Mucosa of rectum (tissue), 2 donors: ENCODE measurements at regions not wholly inside any gene's neighbourhood (a gene's known extent, or its start where the extent isn't known, plus 50 kb on each side); places are given as distances from the start of the nearest gene placed in this dataset.

Source experiments
- H3K27ac ChIP-seq, 2 donors: one replicate each; pipeline ENCODE4 v1.7.0; 2013; ENCODE audit warnings: inconsistent platforms in 2 of 2, low read depth in 2 of 2, low read length in 2 of 2
- H3K27me3 ChIP-seq, 2 donors: one replicate each; pipeline ENCODE4 v1.7.0; 2013; ENCODE audit warnings: low read length in 2 of 2; ENCODE audit not compliant: control insufficient read depth in 2 of 2, insufficient read depth in 2 of 2
- H3K36me3 ChIP-seq, 2 donors: one replicate each; pipeline ENCODE4 v1.7.0; 2013; ENCODE audit warnings: low read length in 2 of 2; ENCODE audit not compliant: control insufficient read depth in 2 of 2, insufficient read depth in 2 of 2
- H3K4me1 ChIP-seq, 2 donors: one replicate each; pipeline ENCODE4 v1.7.0; 2013; ENCODE audit warnings: low read length in 2 of 2, mild to moderate bottlenecking in 1 of 2; ENCODE audit not compliant: control insufficient read depth in 2 of 2, insufficient read depth in 2 of 2
- H3K4me3 ChIP-seq, 2 donors: one replicate each; pipeline ENCODE4 v1.7.0; 2013; ENCODE audit warnings: low read length in 2 of 2
- H3K9ac ChIP-seq, 2 donors: one replicate each; pipeline ENCODE4 v1.7.0; 2013; ENCODE audit warnings: low read length in 2 of 2, low read depth in 1 of 2, mild to moderate bottlenecking in 1 of 2
- H3K9me3 ChIP-seq, 2 donors: one replicate each; pipeline ENCODE4 v1.7.0; 2013; ENCODE audit warnings: low read length in 2 of 2; ENCODE audit not compliant: control insufficient read depth in 2 of 2
- donor health status: healthy.
- donor health status: Normal muscosa, but diverticular disease.

GRCh38 chr15:25982736-25983135 lies 119.6 kb upstream of the ATP10A start:
- H3K36me3 ChIP-seq, result no peaks in the 10 kb centered on the region
- H3K27ac ChIP-seq, result no peak overlapping the region
- no peaks in the 10 kb centered on the region for H3K27me3 ChIP-seq
- no peak overlapping the region for H3K4me3 ChIP-seq
- H3K9ac ChIP-seq, result no peak overlapping the region
- H3K4me1 ChIP-seq, result no peaks in the 10 kb centered on the region
- no peaks in the 10 kb centered on the region for H3K9me3 ChIP-seq

- H3K4me3 ChIP-seq, result no peak overlapping the region
- no peak overlapping the region for H3K9ac ChIP-seq
- no peak overlapping the region for H3K27ac ChIP-seq
- H3K9me3 ChIP-seq, result peaks cover 0 to 3% of the 10 kb centered on the region in 2 donors
- no peaks in the 10 kb centered on the region for H3K27me3 ChIP-seq
- no peaks in the 10 kb centered on the region for H3K36me3 ChIP-seq
- no peaks in the 10 kb centered on the region for H3K4me1 ChIP-seq
These were observed 118.0 kb upstream of the ATP10A start for GRCh38 chr15:25981114-25981513.

GRCh38 chr15:25972141-25972675 lies 109.1 kb upstream of the ATP10A start:
- Histone ChIP-seq H3K27me3 (no peaks in the 10 kb centered on the region), H3K4me1 (no peaks in the 10 kb centered on the region), H3K9ac (no peak overlapping the region), H3K27ac (no peak overlapping the region), H3K9me3 (peaks cover 0 to 3% of the 10 kb centered on the region in 2 donors), H3K36me3 (no peaks in the 10 kb centered on the region), H3K4me3 (no peak overlapping the region)

- H3K27ac ChIP-seq, result no peak overlapping the region
- H3K36me3 ChIP-seq, result no peaks in the 10 kb centered on the region
- H3K4me3 ChIP-seq, result no peak overlapping the region
- H3K9ac ChIP-seq, result no peak overlapping the region
- H3K4me1 ChIP-seq, result no peaks in the 10 kb centered on the region
- H3K27me3 ChIP-seq, result no peaks in the 10 kb centered on the region
- peaks cover 0 to 4% of the 10 kb centered on the region in 2 donors for H3K9me3 ChIP-seq
These were observed 107.9 kb upstream of the ATP10A start for GRCh38 chr15:25971053-25971452.

GRCh38 chr15:25969886-25970285 lies 106.8 kb upstream of the ATP10A start:
- Histone ChIP-seq H3K4me1 (no peaks in the 10 kb centered on the region), H3K9me3 (peaks cover under 1 to 4% of the 10 kb centered on the region in 2 donors), H3K9ac (no peak overlapping the region), H3K27me3 (no peaks in the 10 kb centered on the region), H3K27ac (no peak overlapping the region), H3K36me3 (no peaks in the 10 kb centered on the region), H3K4me3 (no peak overlapping the region)

GRCh38 chr15:25967116-25967515 lies 104.0 kb upstream of the ATP10A start:
- no peak overlapping the region for H3K9ac ChIP-seq
- no peak overlapping the region for H3K27ac ChIP-seq
- H3K4me1 ChIP-seq, result no peaks in the 10 kb centered on the region
- H3K36me3 ChIP-seq, result no peaks in the 10 kb centered on the region
- peaks cover 3 to 4% of the 10 kb centered on the region in 2 donors for H3K9me3 ChIP-seq
- H3K27me3 ChIP-seq, result no peaks in the 10 kb centered on the region
- no peak overlapping the region for H3K4me3 ChIP-seq

GRCh38 chr15:25965326-25965725 lies 102.2 kb upstream of the ATP10A start:
- Histone ChIP-seq H3K4me3 (no peak overlapping the region), H3K27ac (no peak overlapping the region), H3K36me3 (no peaks in the 10 kb centered on the region), H3K27me3 (no peaks in the 10 kb centered on the region), H3K9ac (no peak overlapping the region), H3K9me3 (peaks cover 3 to 7% of the 10 kb centered on the region in 2 donors), H3K4me1 (no peaks in the 10 kb centered on the region)

- H3K9ac ChIP-seq, result no peak overlapping the region
- H3K4me1 ChIP-seq, result no peaks in the 10 kb centered on the region
- H3K27me3 ChIP-seq, result no peaks in the 10 kb centered on the region
- H3K4me3 ChIP-seq, result no peak overlapping the region
- peaks cover 3 to 9% of the 10 kb centered on the region in 2 donors for H3K9me3 ChIP-seq
- no peaks in the 10 kb centered on the region for H3K36me3 ChIP-seq
- no peak overlapping the region for H3K27ac ChIP-seq
These were observed 97.1 kb upstream of the ATP10A start for GRCh38 chr15:25960273-25960672.

- H3K27me3 ChIP-seq, result no peaks in the 10 kb centered on the region
- no peaks in the 10 kb centered on the region for H3K36me3 ChIP-seq
- no peaks in the 10 kb centered on the region for H3K4me1 ChIP-seq
- no peak overlapping the region for H3K9ac ChIP-seq
- H3K4me3 ChIP-seq, result no peak overlapping the region
- peaks cover 0 to 9% of the 10 kb centered on the region in 2 donors for H3K9me3 ChIP-seq
- no peak overlapping the region for H3K27ac ChIP-seq
These were observed 96.0 kb upstream of the ATP10A start for GRCh38 chr15:25959100-25959499.

GRCh38 chr15:25955628-25956027 lies 92.5 kb upstream of the ATP10A start:
- H3K4me1 ChIP-seq, result no peaks in the 10 kb centered on the region
- H3K27me3 ChIP-seq, result no peaks in the 10 kb centered on the region
- H3K27ac ChIP-seq, result no peak overlapping the region
- H3K9ac ChIP-seq, result no peak overlapping the region
- H3K4me3 ChIP-seq, result no peak overlapping the region
- H3K9me3 ChIP-seq, result peaks cover 0 to 8% of the 10 kb centered on the region in 2 donors
- H3K36me3 ChIP-seq, result no peaks in the 10 kb centered on the region

- Histone ChIP-seq H3K27ac (no peak overlapping the region), H3K27me3 (no peaks in the 10 kb centered on the region)
These were observed 91.3 kb upstream of the ATP10A start for GRCh38 chr15:25954398-25954797.

More at GRCh38 chr15:25954398-25954797, 91.3 kb upstream of the ATP10A start:
- Histone ChIP-seq H3K4me3 (no peak overlapping the region), H3K9me3 (peaks cover 0 to 8% of the 10 kb centered on the region in 2 donors), H3K4me1 (no peaks in the 10 kb centered on the region), H3K9ac (no peak overlapping the region), H3K36me3 (no peaks in the 10 kb centered on the region)
